Common myeloid progenitor, CD34-positive (primary cell): ENCODE measurements at regions not wholly inside any gene's neighbourhood (a gene's known extent, or its start where the extent isn't known, plus 50 kb on each side); places are given as distances from the start of the nearest gene placed in this dataset.

Experiments used
- CTCF ChIA-PET: fragments of 350-600 bp; sonication (Branson Sonifier 250); formaldehyde crosslinking; loops from one replicate; lab custom pipeline; 2021; ENCODE audit warnings: antibody characterized with exemption; lab: Charles Lee
- POLR2A ChIA-PET: fragments of 350-600 bp; sonication (Branson Sonifier 250); formaldehyde crosslinking; loops from one replicate; lab custom pipeline; 2021; ENCODE audit warnings: antibody characterized with exemption; lab: Charles Lee
- DNase-seq, 3 donors: peaks; one replicate each; pipeline versions ENCODE4 v3.0.0 to v3.0.0-alpha.2; 2013
- H3K27ac ChIP-seq, 2 experiments: 1 replicate in 1 of 2; 2 replicates in 1 of 2; pipeline ENCODE4 v1.7.0; 2013; ENCODE audit warnings: inconsistent platforms in 2 of 2, low read length in 2 of 2, mild to moderate bottlenecking in 2 of 2, low read depth in 1 of 2, moderate library complexity in 1 of 2; ENCODE audit not compliant: severe bottlenecking in 2 of 2, insufficient read depth in 1 of 2, poor library complexity in 1 of 2
- H3K27me3 ChIP-seq, 5 experiments: replicated peaks in 2 of 5; 1 replicate in 3 of 5; 2 replicates in 2 of 5; pipeline versions ENCODE4 v1.6.1 to v1.7.0; 2013; ENCODE audit warnings: low read length in 4 of 5, mild to moderate bottlenecking in 2 of 5, moderate library complexity in 2 of 5, inconsistent platforms in 1 of 5; ENCODE audit not compliant: insufficient read depth in 5 of 5, control insufficient read depth in 4 of 5
- H3K36me3 ChIP-seq, 4 experiments: 1 replicate in 2 of 4; 2 replicates in 2 of 4; pipeline versions ENCODE4 v1.6.1 to v1.7.0; 2013; ENCODE audit warnings: low read length in 3 of 4, control low read depth in 1 of 4, mild to moderate bottlenecking in 1 of 4; ENCODE audit not compliant: control insufficient read depth in 4 of 4, insufficient read depth in 4 of 4
- H3K4me1 ChIP-seq, 4 experiments: 1 replicate in 3 of 4; 2 replicates in 1 of 4; pipeline versions ENCODE4 v1.6.1 to v1.7.1; 2013; ENCODE audit warnings: low read length in 3 of 4, mild to moderate bottlenecking in 3 of 4, control low read depth in 1 of 4, inconsistent platforms in 1 of 4, moderate library complexity in 1 of 4; ENCODE audit not compliant: control insufficient read depth in 4 of 4, insufficient read depth in 4 of 4; ENCODE audit errors: control extremely low read depth in 1 of 4
- H3K4me3 ChIP-seq, 7 experiments: 1 replicate in 4 of 7; 2 replicates in 3 of 7; pipeline versions ENCODE4 v1.5.1 to v1.7.0; 2013; ENCODE audit warnings: mild to moderate bottlenecking in 7 of 7, low read length in 6 of 7, moderate library complexity in 6 of 7, inconsistent platforms in 2 of 7, low read depth in 2 of 7, control low read depth in 1 of 7; ENCODE audit not compliant: insufficient read depth in 4 of 7, control insufficient read depth in 1 of 7; ENCODE audit errors: extremely low read depth in 1 of 7
- H3K9me3 ChIP-seq, 5 experiments: 1 replicate in 4 of 5; 2 replicates in 1 of 5; pipeline versions ENCODE4 v1.6.1 to v1.7.1; 2013; ENCODE audit warnings: low read length in 4 of 5, mild to moderate bottlenecking in 2 of 5, inconsistent platforms in 1 of 5, low read depth in 1 of 5, moderate library complexity in 1 of 5; ENCODE audit not compliant: control insufficient read depth in 4 of 5, insufficient read depth in 2 of 5; ENCODE audit errors: control extremely low read depth in 1 of 5
- WGBS: methylation state at CpG from one replicate; pipeline ENCODE4 v1.1.5; 2013; ENCODE audit not compliant: insufficient coverage; 5-methylcytosine and 5-hydroxymethylcytosine counted together

GRCh38 chr16:35221482-35222185 is 1762.2 kb downstream of the TP53TG3F start:
- peaks cover 0 to 4% (median 0%) of the 10 kb centered on the region in 5 experiments for H3K9me3 ChIP-seq
- H3K27me3 ChIP-seq = no peaks in the 10 kb centered on the region
- CTCF ChIA-PET = no interaction called here
- no peaks in the 10 kb centered on the region for H3K36me3 ChIP-seq
- POLR2A ChIA-PET = no interaction called here
- no peak overlapping the region for H3K27ac ChIP-seq
- H3K4me3 ChIP-seq = no peak overlapping the region
- no peak for DNase-seq
- no peaks in the 10 kb centered on the region for H3K4me1 ChIP-seq
- 79% methylated on average over 30 of the region's 32 CpGs for WGBS

- H3K4me3 ChIP-seq = no peak overlapping the region
- H3K9me3 ChIP-seq = peaks cover 0 to 24% (median 2%) of the 10 kb centered on the region in 5 experiments
- no peak overlapping the region for H3K27ac ChIP-seq
- no peaks in the 10 kb centered on the region for H3K36me3 ChIP-seq
- no peaks in the 10 kb centered on the region for H3K27me3 ChIP-seq
- POLR2A ChIA-PET = no interaction called here
- H3K4me1 ChIP-seq = no peaks in the 10 kb centered on the region
- CTCF ChIA-PET = no interaction called here
- 72% methylated on average over 2 of the region's 2 CpGs for WGBS
- no peak for DNase-seq
These were observed 1775.3 kb downstream of the TP53TG3F start for GRCh38 chr16:35234679-35235078.

- H3K4me3 ChIP-seq = no peak overlapping the region
- no peaks in the 10 kb centered on the region for H3K36me3 ChIP-seq
- 86% methylated on average over 3 of the region's 3 CpGs for WGBS
- H3K27me3 ChIP-seq = no peaks in the 10 kb centered on the region
- ChIA-PET POLR2A (no interaction called here), CTCF (no interaction called here)
- no peak for DNase-seq
- peaks cover 0 to 8% (median 0%) of the 10 kb centered on the region in 5 experiments for H3K9me3 ChIP-seq
- no peak overlapping the region for H3K27ac ChIP-seq
- H3K4me1 ChIP-seq = no peaks in the 10 kb centered on the region
These were observed 1780.1 kb downstream of the TP53TG3F start for GRCh38 chr16:35239561-35239960.

- no peak for DNase-seq
- H3K36me3 ChIP-seq = no peaks in the 10 kb centered on the region
- H3K4me3 ChIP-seq = no peak overlapping the region
- POLR2A ChIA-PET = no interaction called here
- CTCF ChIA-PET = no interaction called here
- no peaks in the 10 kb centered on the region for H3K4me1 ChIP-seq
- no peak overlapping the region for H3K27ac ChIP-seq
- no peaks in the 10 kb centered on the region for H3K27me3 ChIP-seq
- peaks cover 0 to 1% (median 1%) of the 10 kb centered on the region in 5 experiments for H3K9me3 ChIP-seq
- no CpG with 5 or more reads among the region's 1 CpG for WGBS
These were observed 1789.6 kb downstream of the TP53TG3F start for GRCh38 chr16:35249051-35249450.

GRCh38 chr16:35252356-35252936 is 1793.0 kb downstream of the TP53TG3F start:
- 100% methylated on average over 1 of the region's 4 CpGs for WGBS
- POLR2A ChIA-PET = no interaction called here
- peaks cover 0 to 4% (median 0%) of the 10 kb centered on the region in 5 experiments for H3K9me3 ChIP-seq
- no peaks in the 10 kb centered on the region for H3K4me1 ChIP-seq
- H3K27ac ChIP-seq = no peak overlapping the region
- H3K36me3 ChIP-seq = no peaks in the 10 kb centered on the region
- H3K4me3 ChIP-seq = no peak overlapping the region
- no peaks in the 10 kb centered on the region for H3K27me3 ChIP-seq
- DNase-seq = no peak
- CTCF ChIA-PET = no interaction called here

- Histone ChIP-seq H3K4me3 (no peak overlapping the region), H3K4me1 (no peaks in the 10 kb centered on the region), H3K9me3 (peaks cover 0 to 4% (median 0%) of the 10 kb centered on the region in 5 experiments), H3K27ac (no peak overlapping the region), H3K36me3 (no peaks in the 10 kb centered on the region), H3K27me3 (no peaks in the 10 kb centered on the region)
- CTCF ChIA-PET = interaction anchor here (1.0 kb wide), 1 partner anchor 22 kb away, joined by 3 read pairs; no protein-coding TSS in a partner anchor
- WGBS = 69% methylated on average over 26 of the region's 33 CpGs
- DNase-seq = no peak
- POLR2A ChIA-PET = no interaction called here
These were observed 1795.9 kb downstream of the TP53TG3F start for GRCh38 chr16:35255186-35255803.

GRCh38 chr16:35255816-35256215 is 1796.4 kb downstream of the TP53TG3F start:
- no peak for DNase-seq
- H3K27me3 ChIP-seq = no peaks in the 10 kb centered on the region
- 58% methylated on average over 10 of the region's 11 CpGs for WGBS
- H3K9me3 ChIP-seq = peaks cover 0 to 4% (median 0%) of the 10 kb centered on the region in 5 experiments
- no peak overlapping the region for H3K27ac ChIP-seq
- CTCF ChIA-PET = interaction anchor here (1.0 kb wide), 1 partner anchor 23 kb away, joined by 3 read pairs; no protein-coding TSS in a partner anchor
- H3K4me3 ChIP-seq = no peak overlapping the region
- POLR2A ChIA-PET = no interaction called here
- H3K36me3 ChIP-seq = no peaks in the 10 kb centered on the region
- no peaks in the 10 kb centered on the region for H3K4me1 ChIP-seq
